ENCODE measurements at regions not wholly inside any gene's neighbourhood (a gene's known extent, or its start where the extent isn't known, plus 50 kb on each side); places are given as distances from the start of the nearest gene placed in this dataset.

DNA sequence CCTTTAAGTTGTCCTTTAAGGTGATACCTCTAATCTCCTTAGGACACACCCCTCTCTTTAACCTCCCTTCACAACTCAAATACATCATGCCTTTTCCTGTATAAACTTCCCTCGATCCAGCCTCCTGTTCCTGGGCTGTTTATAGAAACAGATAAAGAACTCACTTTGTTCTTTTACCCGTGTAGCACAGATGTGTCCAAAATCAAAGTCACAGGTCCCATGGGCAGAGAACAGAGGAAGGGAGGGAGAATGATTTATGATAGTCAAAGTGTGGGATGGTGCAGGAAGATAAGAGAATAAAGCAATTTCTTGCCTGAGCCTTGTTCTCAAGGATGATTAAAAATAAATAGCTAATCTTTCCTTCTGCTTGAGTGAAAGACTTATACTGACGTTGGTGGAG lies 50.3 kb upstream of the CABCOCO1 start:
- no peak for TF ChIP-seq CTCF (IDR thresholded peaks at IDR 0.05)
- TF ChIP-seq POLR2AphosphoS5 (IDR thresholded peaks at IDR 0.05; ENCODE audit: low read depth, low read length), result no peak
- TF ChIP-seq TCF7L2 (IDR thresholded peaks at IDR 0.05; ENCODE audit: low read depth, low read length), result no peak

Measured in Panc1 (cell line).